ENCODE measurements at regions not wholly inside any gene's neighbourhood (a gene's known extent, or its start where the extent isn't known, plus 50 kb on each side); places are given as distances from the start of the nearest gene placed in this dataset.

DNA sequence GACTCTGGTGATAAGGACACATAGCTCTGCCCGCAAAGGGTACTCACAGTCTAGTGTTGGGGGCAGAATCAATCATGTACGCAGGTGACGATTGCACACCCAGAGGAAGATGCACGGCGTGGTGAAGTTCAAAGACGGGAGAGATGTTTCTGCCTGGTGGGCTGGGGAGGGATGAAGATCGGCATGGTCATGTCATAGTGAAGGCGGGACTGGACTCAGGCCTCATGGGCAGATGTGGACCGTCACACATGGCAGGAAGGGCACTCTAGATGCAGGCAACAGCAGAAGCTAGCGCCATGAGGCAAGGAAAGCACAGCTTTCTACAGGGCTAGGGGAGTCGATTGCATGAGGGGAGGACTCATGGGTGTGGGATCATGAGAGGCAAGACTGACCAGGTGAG is 240.6 kb downstream of the OPA1 start:
- no peak for TF ChIP-seq REST (IDR thresholded peaks at IDR 0.05; ENCODE audit: borderline replicate concordance)
- no peak for TF ChIP-seq CTCF (IDR thresholded peaks at IDR 0.05; ENCODE audit: poor library complexity, severe bottlenecking)
- no peak for TF ChIP-seq MXI1 (conservative IDR thresholded peaks at IDR 0.05; ENCODE audit: poor library complexity, severe bottlenecking)
- no peak for TF ChIP-seq TAF1 (IDR thresholded peaks at IDR 0.05; ENCODE audit: low read depth)

Data from neural cell (in vitro differentiated cells).